HUES48 (cell line): ENCODE measurements at regions not wholly inside any gene's neighbourhood (a gene's known extent, or its start where the extent isn't known, plus 50 kb on each side); places are given as distances from the start of the nearest gene placed in this dataset.
"Not testable (repeated sequence)": the region's sequence is repeated elsewhere in the genome, so short reads cannot be mapped to it uniquely, and the experiment has no call there.

ENCODE experiments used
- H3K27ac ChIP-seq: one replicate; pipeline ENCODE4 v1.7.0; 2013; ENCODE audit warnings: low read depth, low read length, inconsistent platforms
- H3K27me3 ChIP-seq: 2 replicates; pipeline ENCODE4 v1.6.1; 2013; ENCODE audit warnings: mild to moderate bottlenecking, low read length; ENCODE audit not compliant: control insufficient read depth, insufficient read depth
- H3K36me3 ChIP-seq: 2 replicates; pipeline ENCODE4 v1.6.1; 2013; ENCODE audit warnings: low read length; ENCODE audit not compliant: control insufficient read depth, insufficient read depth
- H3K4me1 ChIP-seq: 2 replicates; pipeline ENCODE4 v1.6.1; 2013; ENCODE audit warnings: mild to moderate bottlenecking, low read length; ENCODE audit not compliant: control insufficient read depth, insufficient read depth
- H3K4me3 ChIP-seq: 2 replicates; pipeline ENCODE4 v1.5.1; 2013; ENCODE audit warnings: mild to moderate bottlenecking, low read depth, low read length
- H3K9ac ChIP-seq: 2 replicates; pipeline ENCODE4 v1.6.1; 2013; ENCODE audit warnings: mild to moderate bottlenecking, low read depth, low read length, moderate library complexity
- H3K9me3 ChIP-seq: 2 replicates; pipeline ENCODE4 v1.6.1; 2013; ENCODE audit warnings: low read length; ENCODE audit not compliant: control insufficient read depth, insufficient read depth

- H3K4me1 ChIP-seq = no peaks in the 10 kb centered on the region
- no peak overlapping the region for H3K9ac ChIP-seq
- H3K9me3 ChIP-seq = no peaks in the 10 kb centered on the region
- no peak overlapping the region for H3K27ac ChIP-seq
- no peaks in the 10 kb centered on the region for H3K36me3 ChIP-seq
- no peaks in the 10 kb centered on the region for H3K27me3 ChIP-seq
- no peak overlapping the region for H3K4me3 ChIP-seq
Observed at GRCh38 chr3:169029674-169030285, 633.7 kb downstream of the MECOM start.

GRCh38 chr3:169028716-169029115, 634.8 kb downstream of the MECOM start:
- Histone ChIP-seq H3K27ac (no peak overlapping the region), H3K9me3 (no peaks in the 10 kb centered on the region), H3K9ac (no peak overlapping the region), H3K27me3 (no peaks in the 10 kb centered on the region), H3K4me3 (no peak overlapping the region), H3K4me1 (no peaks in the 10 kb centered on the region), H3K36me3 (no peaks in the 10 kb centered on the region)

- no peaks in the 10 kb centered on the region for H3K9me3 ChIP-seq
- H3K4me1 ChIP-seq = no peaks in the 10 kb centered on the region
- H3K36me3 ChIP-seq = no peaks in the 10 kb centered on the region
- H3K9ac ChIP-seq = no peak overlapping the region
- H3K27me3 ChIP-seq = no peaks in the 10 kb centered on the region
- H3K27ac ChIP-seq = no peak overlapping the region
- H3K4me3 ChIP-seq = no peak overlapping the region
Observed at GRCh38 chr3:169026543-169027182, 636.8 kb downstream of the MECOM start.

GRCh38 chr3:169022457-169022856, 641.1 kb downstream of the MECOM start:
- H3K36me3 ChIP-seq = no peaks in the 10 kb centered on the region
- H3K27me3 ChIP-seq = no peaks in the 10 kb centered on the region
- H3K9ac ChIP-seq = no peak overlapping the region
- H3K9me3 ChIP-seq = no peaks in the 10 kb centered on the region
- H3K4me3 ChIP-seq = no peak overlapping the region
- H3K27ac ChIP-seq = no peak overlapping the region
- H3K4me1 ChIP-seq = no peaks in the 10 kb centered on the region

GRCh38 chr3:169020371-169020770, 643.1 kb downstream of the MECOM start:
- Histone ChIP-seq H3K27ac (no peak overlapping the region), H3K36me3 (no peaks in the 10 kb centered on the region), H3K9me3 (no peaks in the 10 kb centered on the region), H3K4me1 (no peaks in the 10 kb centered on the region), H3K9ac (no peak overlapping the region), H3K27me3 (no peaks in the 10 kb centered on the region), H3K4me3 (no peak overlapping the region)

GRCh38 chr3:169009453-169009852, 654.1 kb downstream of the MECOM start:
- Histone ChIP-seq H3K27ac (no peak overlapping the region), H3K4me3 (no peak overlapping the region), H3K9me3 (no peaks in the 10 kb centered on the region), H3K4me1 (peaks cover 25% of the 10 kb centered on the region), H3K27me3 (no peaks in the 10 kb centered on the region), H3K9ac (no peak overlapping the region), H3K36me3 (no peaks in the 10 kb centered on the region)

GRCh38 chr3:169008776-169009358, 654.6 kb downstream of the MECOM start:
- no peaks in the 10 kb centered on the region for H3K9me3 ChIP-seq
- no peak overlapping the region for H3K4me3 ChIP-seq
- H3K9ac ChIP-seq = no peak overlapping the region
- no peaks in the 10 kb centered on the region for H3K27me3 ChIP-seq
- H3K36me3 ChIP-seq = no peaks in the 10 kb centered on the region
- peak overlapping the region; percentile 42 for H3K27ac ChIP-seq
- peaks cover 31% of the 10 kb centered on the region for H3K4me1 ChIP-seq

GRCh38 chr3:169007145-169007544, 656.4 kb downstream of the MECOM start:
- H3K4me3 ChIP-seq = no peak overlapping the region
- peak overlapping the region; percentile 14 for H3K27ac ChIP-seq

GRCh38 chr3:169006398-169006797, 657.1 kb downstream of the MECOM start:
- not testable (repeated sequence) for H3K4me3 ChIP-seq, H3K27ac ChIP-seq, H3K27me3 ChIP-seq, H3K9ac ChIP-seq, H3K9me3 ChIP-seq, H3K36me3 ChIP-seq
- peaks cover 50% of the 10 kb centered on the region for H3K4me1 ChIP-seq

More at GRCh38 chr3:169007145-169007544, 656.4 kb downstream of the MECOM start:
- Histone ChIP-seq H3K27me3 (no peaks in the 10 kb centered on the region), H3K9me3 (no peaks in the 10 kb centered on the region), H3K36me3 (no peaks in the 10 kb centered on the region), H3K9ac (no peak overlapping the region), H3K4me1 (peaks cover 46% of the 10 kb centered on the region)

GRCh38 chr3:169002689-169003088, 660.8 kb downstream of the MECOM start:
- peaks cover 47% of the 10 kb centered on the region for H3K4me1 ChIP-seq
- H3K4me3 ChIP-seq = peak overlapping the region; percentile 8; the same call in 1 of the 2 replicates
- no peaks in the 10 kb centered on the region for H3K27me3 ChIP-seq

GRCh38 chr3:168998792-168999191, 664.7 kb downstream of the MECOM start:
- Histone ChIP-seq H3K9me3 (no peaks in the 10 kb centered on the region), H3K4me1 (peaks cover 31% of the 10 kb centered on the region), H3K27me3 (no peaks in the 10 kb centered on the region), H3K4me3 (no peak overlapping the region), H3K27ac (no peak overlapping the region), H3K36me3 (no peaks in the 10 kb centered on the region), H3K9ac (no peak overlapping the region)

More at GRCh38 chr3:169002689-169003088, 660.8 kb downstream of the MECOM start:
- no peaks in the 10 kb centered on the region for H3K36me3 ChIP-seq
- peak overlapping the region; percentile 64 for H3K27ac ChIP-seq
- no peak overlapping the region for H3K9ac ChIP-seq
- H3K9me3 ChIP-seq = no peaks in the 10 kb centered on the region
